GM19395 (cell line): ENCODE measurements at regions not wholly inside any gene's neighbourhood (a gene's known extent, or its start where the extent isn't known, plus 50 kb on each side); places are given as distances from the start of the nearest gene placed in this dataset.
"Not testable (repeated sequence)": the region's sequence is repeated elsewhere in the genome, so short reads cannot be mapped to it uniquely, and the experiment has no call there.

ENCODE experiments used
- ATAC-seq: cut with Tn5 transposase; IDR thresholded peaks from one replicate; pipeline ENCODE4 v1.9.1; 2021; ENCODE audit warnings: mild to moderate bottlenecking, moderate library complexity; ENCODE audit not compliant: unreplicated experiment

- ATAC-seq, result no peak
Measured at GRCh38 chr3:82521657-82522056, 760.2 kb upstream of the GBE1 start.

- no peak for ATAC-seq
Measured at GRCh38 chr3:82520846-82521245, 759.4 kb upstream of the GBE1 start.

- ATAC-seq, result no peak
Measured at GRCh38 chr3:82509951-82510603, 748.6 kb upstream of the GBE1 start.

- ATAC-seq, result no peak
Measured at GRCh38 chr3:82509106-82509842, 747.8 kb upstream of the GBE1 start.

- ATAC-seq, result no peak
Measured at GRCh38 chr3:82506204-82506603, 744.8 kb upstream of the GBE1 start.

GRCh38 chr3:82505079-82505756 is 743.8 kb upstream of the GBE1 start:
- ATAC-seq, result no peak

- ATAC-seq, result no peak
Measured at GRCh38 chr3:82498186-82498585, 736.7 kb upstream of the GBE1 start.

GRCh38 chr3:82496890-82497560 is 735.6 kb upstream of the GBE1 start:
- ATAC-seq, result no peak

- no peak for ATAC-seq
Measured at GRCh38 chr3:82495655-82496054, 734.2 kb upstream of the GBE1 start.

GRCh38 chr3:82494977-82495489 is 733.6 kb upstream of the GBE1 start:
- no peak for ATAC-seq

- no peak for ATAC-seq
Measured at GRCh38 chr3:82493858-82494257, 732.4 kb upstream of the GBE1 start.

- ATAC-seq, result no peak
Measured at GRCh38 chr3:82475306-82475705, 713.9 kb upstream of the GBE1 start.

GRCh38 chr3:82474711-82475110 is 713.3 kb upstream of the GBE1 start:
- ATAC-seq, result no peak

GRCh38 chr3:82473864-82474541 is 712.6 kb upstream of the GBE1 start:
- ATAC-seq, result no peak

- ATAC-seq, result no peak
Measured at GRCh38 chr3:82467051-82467450, 705.6 kb upstream of the GBE1 start.

GRCh38 chr3:82462977-82463376 is 701.5 kb upstream of the GBE1 start:
- ATAC-seq, result no peak

GRCh38 chr3:82461049-82461889 is 699.8 kb upstream of the GBE1 start:
- ATAC-seq, result no peak

- no peak for ATAC-seq
Measured at GRCh38 chr3:82448320-82448719, 686.9 kb upstream of the GBE1 start.

GRCh38 chr3:82428821-82429220 is 667.4 kb upstream of the GBE1 start:
- not testable (repeated sequence) for ATAC-seq

GRCh38 chr3:82424031-82424339 is 662.5 kb upstream of the GBE1 start:
- ATAC-seq, result no peak
